ENCODE measurements at regions not wholly inside any gene's neighbourhood (a gene's known extent, or its start where the extent isn't known, plus 50 kb on each side); places are given as distances from the start of the nearest gene placed in this dataset.

GRCh38 chr2:207288628-207289027, 122.9 kb upstream of the KLF7 start:
- TF ChIP-seq CTCF (IDR thresholded peaks at IDR 0.05): no peak
- no peak for TF ChIP-seq POLR2A (IDR thresholded peaks at IDR 0.05; ENCODE audit: low read depth)
- TF ChIP-seq POLR2AphosphoS5 (IDR thresholded peaks at IDR 0.05): no peak
- TF ChIP-seq EP300 (IDR thresholded peaks at IDR 0.05): no peak
